ENCODE measurements at regions not wholly inside any gene's neighbourhood (a gene's known extent, or its start where the extent isn't known, plus 50 kb on each side); places are given as distances from the start of the nearest gene placed in this dataset.

Small RNA genes in the stretch of these regions (small RNA-seq; reads per million reads assigned to genes)
- 0.55 reads per million, percentile 28 among the genes with 10 or more reads in this experiment for gene RNA5SP431
